ENCODE measurements at regions not wholly inside any gene's neighbourhood (a gene's known extent, or its start where the extent isn't known, plus 50 kb on each side); places are given as distances from the start of the nearest gene placed in this dataset.

- no peak for DNase-seq
These were observed 753.3 kb downstream of the IRX1 start for GRCh38 chr5:4348919-4349318.

GRCh38 chr5:4356201-4356600 lies 760.6 kb downstream of the IRX1 start:
- no peak for DNase-seq

GRCh38 chr5:4359847-4360246 lies 764.2 kb downstream of the IRX1 start:
- no peak for DNase-seq

GRCh38 chr5:4361753-4362152 lies 766.1 kb downstream of the IRX1 start:
- DNase-seq: no peak

GRCh38 chr5:4362411-4362810 lies 766.8 kb downstream of the IRX1 start:
- no peak for DNase-seq

- no peak for DNase-seq
These were observed 767.4 kb downstream of the IRX1 start for GRCh38 chr5:4363045-4363444.

GRCh38 chr5:4366628-4367027 lies 771.0 kb downstream of the IRX1 start:
- DNase-seq: no peak

- DNase-seq: no peak
These were observed 769.9 kb upstream of the ADAMTS16 start for GRCh38 chr5:4370218-4370617.

GRCh38 chr5:4372481-4372880 lies 767.6 kb upstream of the ADAMTS16 start:
- DNase-seq: no peak

GRCh38 chr5:4373051-4373820 lies 766.9 kb upstream of the ADAMTS16 start:
- no peak for DNase-seq

GRCh38 chr5:4374866-4375265 lies 765.3 kb upstream of the ADAMTS16 start:
- no peak for DNase-seq

- no peak for DNase-seq
These were observed 764.5 kb upstream of the ADAMTS16 start for GRCh38 chr5:4375640-4376039.

GRCh38 chr5:4383102-4383501 lies 757.0 kb upstream of the ADAMTS16 start:
- DNase-seq: no peak

- no peak for DNase-seq
These were observed 756.5 kb upstream of the ADAMTS16 start for GRCh38 chr5:4383518-4384198.

GRCh38 chr5:4384649-4385048 lies 755.5 kb upstream of the ADAMTS16 start:
- DNase-seq: no peak

GRCh38 chr5:4386152-4386551 lies 754.0 kb upstream of the ADAMTS16 start:
- no peak for DNase-seq

- DNase-seq: no peak
These were observed 752.8 kb upstream of the ADAMTS16 start for GRCh38 chr5:4387290-4387689.

- DNase-seq: no peak
These were observed 744.4 kb upstream of the ADAMTS16 start for GRCh38 chr5:4395752-4396151.

GRCh38 chr5:4405614-4406219 lies 734.4 kb upstream of the ADAMTS16 start:
- no peak for DNase-seq

- no peak for DNase-seq
These were observed 730.0 kb upstream of the ADAMTS16 start for GRCh38 chr5:4410151-4410550.

- no peak for DNase-seq
These were observed 728.5 kb upstream of the ADAMTS16 start for GRCh38 chr5:4411664-4412063.

GRCh38 chr5:4413996-4414395 lies 726.1 kb upstream of the ADAMTS16 start:
- DNase-seq: no peak

GRCh38 chr5:4418084-4418483 lies 722.0 kb upstream of the ADAMTS16 start:
- no peak for DNase-seq

GRCh38 chr5:4419281-4419680 lies 720.8 kb upstream of the ADAMTS16 start:
- DNase-seq: no peak
